Heart right ventricle (tissue), 16 donors: ENCODE measurements at regions not wholly inside any gene's neighbourhood (a gene's known extent, or its start where the extent isn't known, plus 50 kb on each side); places are given as distances from the start of the nearest gene placed in this dataset.

Source experiments
- ATAC-seq, 8 donors: fragments of 200-7000 bp; cut with Tn5 transposase; one replicate each; pipeline ENCODE4 v1.9.1; 2020; ENCODE audit warnings: mild to moderate bottlenecking in 8 of 8, moderate library complexity in 8 of 8, moderate number of reproducible peaks in 1 of 8
- DNase-seq, 2 donors: peaks; one replicate each; pipeline ENCODE4 v3.0.0-alpha.2; 2020
- H3K27ac ChIP-seq, 10 donors: fragments of 200-600 bp; sonication (generic) in 2 of 10; one replicate each; pipeline versions ENCODE4 v1.5.0 to v1.8.0; 2020 to 2022; ENCODE audit warnings: mild to moderate bottlenecking in 3 of 10
- H3K27me3 ChIP-seq, 7 donors: fragments of 200-600 bp; one replicate each; pipeline ENCODE4 v1.8.0; 2021 to 2022; ENCODE audit warnings: mild to moderate bottlenecking in 2 of 7
- H3K36me3 ChIP-seq, 9 donors: fragments of 200-600 bp; sonication (generic) in 1 of 9; one replicate each; pipeline versions ENCODE4 v1.5.0 to v1.8.0; 2020 to 2022; ENCODE audit warnings: mild to moderate bottlenecking in 2 of 9
- H3K4me1 ChIP-seq, 9 donors: fragments of 200-600 bp; sonication (generic) in 1 of 9; one replicate each; pipeline versions ENCODE4 v1.5.0 to v1.8.0; 2020 to 2022; ENCODE audit warnings: mild to moderate bottlenecking in 4 of 9
- H3K4me3 ChIP-seq, 10 donors: fragments of 200-600 bp; sonication (generic) in 2 of 10; one replicate each; pipeline versions ENCODE4 v1.5.0 to v1.8.0; 2020 to 2022; ENCODE audit warnings: mild to moderate bottlenecking in 7 of 10, moderate library complexity in 2 of 10
- H3K9me3 ChIP-seq, 11 donors: fragments of 200-600 bp in 10 of 11; sonication (generic) in 2 of 11; one replicate each; pipeline versions ENCODE4 v1.5.0 to v1.8.0; 2013 to 2022; ENCODE audit warnings: mild to moderate bottlenecking in 2 of 11, control low read depth in 1 of 11, moderate library complexity in 1 of 11
- whole genome bisulfite sequencing, 2 donors: extraction: QIAGEN DNeasy Blood & Tissue Kit; methylation state at CpG; one replicate each; pipeline ENCODE4 v1.1.7; 2013; ENCODE audit warnings: inconsistent platforms in 1 of 2; 5-methylcytosine and 5-hydroxymethylcytosine counted together
- intact Hi-C, 10 donors: fragments of 100-400 bp; cut with DNase I; formaldehyde crosslinking; loops; one replicate each; pipeline versions ENCODE4 v1.11.1 to v1.14.2; 2022
- TF ChIP-seq, protein P1 (sequence below), 9 donors: fragments of 200-600 bp; sonication (generic) in 2 of 9; IDR thresholded peaks; one replicate each; pipeline versions ENCODE4 v1.5.0 to v1.8.0; 2021 to 2022; ENCODE audit warnings: antibody characterized with exemption in 9 of 9, mild to moderate bottlenecking in 5 of 9, moderate library complexity in 1 of 9
- donor health status: Arrhythmogenic right ventricular cardiomyopathy.
- donor health status: ischemic (EF 13 %, LVEDD 7.1; RV severe dilation, severe dysfunction).
- donor health status: healthy with polysubstance abuse.
- donor health status: DM: no; HTN: yes; CAD: no.
- donor health status: DM: no; HTN: no; CAD: no.
- donor health status: ischemic (EF 25% LVEDD 6.9; RV normal size, moderate dysfunction).
- donor health status: ischemic (EF 25% LVEDD 5.7; RV mildly dilated, moderate dysfunction).
- donor health status: healthy.
- donor health status: DM: yes; HTN: yes; CAD: no.
- donor health status: Ischemic cardiomyopathy.
- donor health status: ischemic (EF 35%, LVEDD 5.7; RV mildly dilated, moderate dysfunction).
- donor health status: nonischemic (EF 11% LVEDD 7.7; RV severe dilation, severe dysfunction).
- donor health status: DM: yes; HTN: yes; CAD: no.
- donor health status: PGD.
- donor health status: ischemic (EF 29% LVEDD 5.4; RV normal size, mild dysfunction).
- donor health status: nonischemic (EF 23%, LVEDD 6.1; RV moderate dilation, normal function).

- H3K4me3 ChIP-seq = no peak overlapping the region
- H3K36me3 ChIP-seq = peaks cover 0 to 7% (median 0%) of the 10 kb centered on the region in 9 donors
- no peaks in the 10 kb centered on the region for H3K9me3 ChIP-seq
- H3K4me1 ChIP-seq = peaks cover 0 to 9% (median 0%) of the 10 kb centered on the region in 9 donors
- DNase-seq (no peak), ATAC-seq (no peak)
- no peak overlapping the region for H3K27ac ChIP-seq
- intact Hi-C loops = no loop called here
- WGBS, 2 donors = 83% methylated on average over 4 of the region's 4 CpGs
- H3K27me3 ChIP-seq = peaks cover 0 to 17% (median 4%) of the 10 kb centered on the region in 7 donors
- TF ChIP-seq, protein P1, sequence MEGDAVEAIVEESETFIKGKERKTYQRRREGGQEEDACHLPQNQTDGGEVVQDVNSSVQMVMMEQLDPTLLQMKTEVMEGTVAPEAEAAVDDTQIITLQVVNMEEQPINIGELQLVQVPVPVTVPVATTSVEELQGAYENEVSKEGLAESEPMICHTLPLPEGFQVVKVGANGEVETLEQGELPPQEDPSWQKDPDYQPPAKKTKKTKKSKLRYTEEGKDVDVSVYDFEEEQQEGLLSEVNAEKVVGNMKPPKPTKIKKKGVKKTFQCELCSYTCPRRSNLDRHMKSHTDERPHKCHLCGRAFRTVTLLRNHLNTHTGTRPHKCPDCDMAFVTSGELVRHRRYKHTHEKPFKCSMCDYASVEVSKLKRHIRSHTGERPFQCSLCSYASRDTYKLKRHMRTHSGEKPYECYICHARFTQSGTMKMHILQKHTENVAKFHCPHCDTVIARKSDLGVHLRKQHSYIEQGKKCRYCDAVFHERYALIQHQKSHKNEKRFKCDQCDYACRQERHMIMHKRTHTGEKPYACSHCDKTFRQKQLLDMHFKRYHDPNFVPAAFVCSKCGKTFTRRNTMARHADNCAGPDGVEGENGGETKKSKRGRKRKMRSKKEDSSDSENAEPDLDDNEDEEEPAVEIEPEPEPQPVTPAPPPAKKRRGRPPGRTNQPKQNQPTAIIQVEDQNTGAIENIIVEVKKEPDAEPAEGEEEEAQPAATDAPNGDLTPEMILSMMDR (IDR thresholded peaks at IDR 0.05) = no peak
Measured at GRCh38 chr5:1936413-1936812, 53.7 kb upstream of the IRX4 start.

GRCh38 chr5:1934801-1935429 lies 52.2 kb upstream of the IRX4 start:
- TF ChIP-seq, protein P1 (IDR thresholded peaks at IDR 0.05) = no peak
- no peak overlapping the region for H3K27ac ChIP-seq
- intact Hi-C loops = loop anchor here in 2 of 10 donors (5.0 kb wide), 2 partner anchors 43 to 133 kb away; partner anchors contain the start of gene NDUFS6 (in 1 of the 2)
- H3K9me3 ChIP-seq = no peaks in the 10 kb centered on the region
- 86 to 90% methylated on average over 20 of the region's 20 CpGs for WGBS, 2 donors
- H3K4me3 ChIP-seq = no peak overlapping the region
- peaks cover 0 to 7% (median 0%) of the 10 kb centered on the region in 9 donors for H3K36me3 ChIP-seq
- DNase-seq (no peak), ATAC-seq (no peak)
- H3K27me3 ChIP-seq = peaks cover 0 to 29% (median 15%) of the 10 kb centered on the region in 7 donors
- H3K4me1 ChIP-seq = peaks cover 0 to 15% (median 0%) of the 10 kb centered on the region in 9 donors

GRCh38 chr5:1934056-1934394 lies 51.3 kb upstream of the IRX4 start:
- Histone ChIP-seq H3K36me3 (peaks cover 0 to 7% (median 0%) of the 10 kb centered on the region in 9 donors), H3K9me3 (no peaks in the 10 kb centered on the region), H3K4me1 (peaks cover 0 to 15% (median 0%) of the 10 kb centered on the region in 9 donors), H3K4me3 (no peak overlapping the region), H3K27me3 (peaks cover 0 to 29% (median 15%) of the 10 kb centered on the region in 7 donors), H3K27ac (no peak overlapping the region)
- intact Hi-C loops = loop anchor here in 2 of 10 donors (5.0 kb wide), 2 partner anchors 42 to 132 kb away; partner anchors contain the start of gene NDUFS6 (in 1 of the 2)
- ATAC-seq = no peak
- 75 to 82% methylated on average over 9 of the region's 9 CpGs for WGBS, 2 donors
- TF ChIP-seq, protein P1 (IDR thresholded peaks at IDR 0.05) = no peak
- no peak for DNase-seq

GRCh38 chr5:1933364-1934055 lies 50.8 kb upstream of the IRX4 start:
- intact Hi-C loops = loop anchor here in 2 of 10 donors (5.0 kb wide), 2 partner anchors 41 to 131 kb away; partner anchors contain the start of gene NDUFS6 (in 1 of the 2)
- no peak overlapping the region for H3K27ac ChIP-seq
- no peaks in the 10 kb centered on the region for H3K9me3 ChIP-seq
- H3K36me3 ChIP-seq = peaks cover 0 to 7% (median 0%) of the 10 kb centered on the region in 9 donors
- DNase-seq = no peak
- no peak for ATAC-seq
- TF ChIP-seq, protein P1 (IDR thresholded peaks at IDR 0.05) = no peak
- H3K4me3 ChIP-seq = no peak overlapping the region
- 82 to 91% methylated on average over 14 of the region's 14 CpGs for WGBS, 2 donors
- H3K27me3 ChIP-seq = peaks cover 0 to 32% (median 15%) of the 10 kb centered on the region in 7 donors
- H3K4me1 ChIP-seq = peaks cover 0 to 15% (median 0%) of the 10 kb centered on the region in 9 donors
